ENCODE measurements at regions not wholly inside any gene's neighbourhood (a gene's known extent, or its start where the extent isn't known, plus 50 kb on each side); places are given as distances from the start of the nearest gene placed in this dataset.
"Not testable (repeated sequence)": the region's sequence is repeated elsewhere in the genome, so short reads cannot be mapped to it uniquely, and the experiment has no call there.

DNA sequence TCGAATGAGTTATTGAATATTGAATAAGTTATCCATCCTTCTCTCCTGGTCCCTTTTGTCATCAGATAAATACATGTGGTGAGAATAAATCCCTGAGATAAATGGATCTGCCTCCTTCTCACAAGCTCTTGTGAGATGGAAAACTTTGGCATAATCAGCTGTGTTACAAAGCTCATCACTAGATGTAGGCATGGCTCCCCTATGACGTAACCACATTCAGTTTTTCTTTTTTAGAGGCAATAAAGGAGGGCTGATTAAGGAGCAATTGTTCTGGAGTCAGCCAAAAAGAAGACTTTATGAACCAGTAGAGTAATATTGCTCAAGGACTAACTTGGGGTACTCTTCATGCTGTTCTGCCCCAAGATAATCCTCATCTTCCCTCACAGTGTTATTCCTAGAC, 90.5 kb upstream of the GATB start:
- no peak for DNase-seq (ENCODE audit: low spot score)

GRCh38 chr4:151850791-151851213, 90.0 kb upstream of the GATB start:
- DNase-seq (ENCODE audit: low spot score) = no peak

DNA sequence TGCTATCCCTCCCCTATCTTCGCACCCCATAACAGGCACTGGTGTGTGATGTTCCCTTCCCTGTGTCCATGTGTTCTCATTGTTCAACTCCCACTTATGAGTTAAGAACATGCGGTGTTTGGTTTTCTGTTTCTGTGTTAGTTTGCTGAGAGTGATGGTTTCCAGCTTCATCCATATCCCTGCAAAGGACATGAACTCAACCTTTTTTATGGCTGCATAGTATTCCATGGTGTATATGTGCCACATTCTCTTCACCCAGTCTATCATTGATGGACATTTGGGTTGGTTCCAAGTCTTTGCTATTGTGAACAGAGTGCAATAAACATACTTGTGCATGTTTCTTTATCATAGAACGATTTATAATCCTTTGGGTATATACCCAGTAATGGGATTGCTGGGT, 84.7 kb upstream of the GATB start:
- DNase-seq (ENCODE audit: low spot score) = not testable (repeated sequence)

- no peak for DNase-seq (ENCODE audit: low spot score)
These were observed 81.7 kb upstream of the GATB start for GRCh38 chr4:151842430-151843079.

DNA sequence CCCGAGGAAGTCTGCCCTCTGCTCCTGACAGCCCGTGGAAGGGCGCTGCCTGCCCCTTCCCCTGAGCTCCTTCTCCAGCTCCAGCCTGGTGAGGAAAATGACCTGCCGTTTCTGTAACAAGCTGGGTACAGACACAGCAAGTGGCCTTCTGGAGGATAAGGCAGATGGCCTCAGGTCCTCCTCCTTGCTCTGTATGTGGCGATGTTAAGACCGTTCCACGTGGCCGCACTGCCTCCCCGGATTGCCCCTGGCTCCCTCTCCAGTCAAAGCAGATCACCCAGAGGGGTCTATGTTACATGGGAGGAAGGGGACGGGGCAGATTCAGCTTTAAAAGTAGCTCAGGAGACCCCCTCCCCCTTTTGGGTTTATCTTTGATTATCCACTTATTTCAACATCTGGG, 80.3 kb upstream of the GATB start:
- no peak for DNase-seq (ENCODE audit: low spot score)

DNA sequence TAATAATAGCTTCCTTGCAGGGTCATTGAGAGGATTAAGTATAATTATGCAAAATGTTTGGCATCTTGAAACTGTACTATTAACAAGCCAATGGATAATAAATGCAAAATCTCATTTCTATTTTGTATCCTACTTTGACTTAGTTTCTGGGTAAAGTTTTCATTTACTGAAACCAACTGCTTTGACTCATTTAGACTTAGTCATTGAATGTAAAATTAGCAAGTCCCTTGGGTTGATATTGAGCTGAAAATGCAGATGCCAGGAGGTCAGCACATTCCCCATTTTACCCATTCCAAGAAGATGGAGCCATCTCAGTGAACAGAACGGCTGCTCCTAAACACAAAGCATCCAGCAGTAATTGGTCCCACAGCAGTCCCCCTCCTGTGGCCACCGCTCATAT, 74.7 kb upstream of the GATB start:
- no peak for DNase-seq (ENCODE audit: low spot score)

DNA sequence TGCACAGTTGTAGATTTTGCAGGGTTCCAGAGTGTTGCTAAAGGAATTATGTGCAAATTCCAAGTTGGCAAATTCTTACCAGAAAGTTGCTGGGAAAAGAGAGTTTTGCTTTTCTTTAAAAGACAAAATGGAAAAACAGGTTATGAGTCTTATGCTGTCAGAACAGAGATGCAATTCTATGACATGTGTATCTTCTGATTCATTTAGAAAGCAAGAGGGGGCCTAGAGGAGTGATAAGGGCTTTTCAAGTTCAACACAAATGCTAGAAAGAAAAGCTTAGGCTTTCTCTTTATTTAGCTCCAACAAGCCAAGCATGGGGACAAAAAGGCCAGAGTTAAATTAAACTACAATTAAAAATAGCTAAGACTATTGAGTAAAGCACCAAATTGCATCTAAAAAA, 72.4 kb upstream of the GATB start:
- no peak for DNase-seq (ENCODE audit: low spot score)

DNA sequence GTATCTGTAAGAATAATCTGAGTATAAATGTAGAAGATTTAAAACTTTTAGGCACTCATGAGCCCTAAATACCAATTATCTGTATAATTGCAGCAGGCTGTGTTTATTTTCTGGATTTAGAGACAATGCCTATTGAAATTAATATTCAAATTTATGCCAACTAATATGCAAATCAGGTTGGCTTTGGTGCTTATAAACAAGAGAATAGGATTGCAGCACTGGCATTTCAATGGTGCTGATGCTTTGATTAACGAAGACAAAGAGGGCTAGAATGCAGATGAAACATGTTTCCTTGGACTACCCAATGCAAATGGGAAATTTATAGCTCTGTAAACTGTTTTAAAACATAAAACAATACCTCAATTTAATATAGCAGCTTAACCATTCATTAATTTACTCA, 70.7 kb upstream of the GATB start:
- no peak for DNase-seq (ENCODE audit: low spot score)

DNA sequence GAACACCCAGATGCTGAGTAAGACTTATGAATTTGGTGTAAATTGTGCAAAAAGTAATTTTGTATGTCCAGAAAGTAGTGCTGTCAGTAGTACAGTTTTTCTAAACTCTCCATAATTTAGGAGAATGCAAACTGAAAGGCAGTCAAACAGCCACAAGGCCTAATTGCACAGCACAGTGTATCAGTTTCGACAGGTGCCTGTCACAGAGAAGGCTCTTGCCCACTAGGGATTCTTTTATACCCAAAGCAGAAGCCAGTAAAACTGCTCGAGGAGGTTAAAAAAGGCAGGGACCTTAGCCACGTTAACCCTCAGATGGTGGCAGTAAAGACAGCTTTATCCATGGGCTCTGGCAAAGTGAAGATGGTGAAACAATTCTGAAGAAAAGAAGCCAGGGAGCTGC, 69.4 kb upstream of the GATB start:
- DNase-seq (ENCODE audit: low spot score) = no peak

DNA sequence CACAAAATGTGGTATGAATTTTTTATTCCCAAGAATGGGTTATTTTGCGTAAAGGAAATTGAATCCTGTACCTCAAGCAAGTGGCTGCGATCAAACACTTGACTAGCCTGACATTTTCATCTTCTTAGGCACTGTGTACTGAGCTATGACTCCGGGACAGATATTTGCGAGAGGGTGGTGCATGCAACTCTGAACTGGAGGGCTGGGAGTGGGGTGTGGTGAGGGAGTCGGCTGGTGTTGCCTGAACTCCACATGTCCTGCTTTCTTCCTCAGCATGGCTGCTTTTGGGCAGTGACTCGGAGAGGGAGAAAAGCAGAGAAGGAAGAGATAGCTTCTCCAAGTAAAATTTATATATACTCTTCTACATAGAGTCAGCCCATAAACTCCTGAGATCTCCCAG, 68.5 kb upstream of the GATB start:
- no peak for DNase-seq (ENCODE audit: low spot score)

- DNase-seq (ENCODE audit: low spot score) = no peak
These were observed 63.8 kb upstream of the GATB start for GRCh38 chr4:151824656-151825055.

DNA sequence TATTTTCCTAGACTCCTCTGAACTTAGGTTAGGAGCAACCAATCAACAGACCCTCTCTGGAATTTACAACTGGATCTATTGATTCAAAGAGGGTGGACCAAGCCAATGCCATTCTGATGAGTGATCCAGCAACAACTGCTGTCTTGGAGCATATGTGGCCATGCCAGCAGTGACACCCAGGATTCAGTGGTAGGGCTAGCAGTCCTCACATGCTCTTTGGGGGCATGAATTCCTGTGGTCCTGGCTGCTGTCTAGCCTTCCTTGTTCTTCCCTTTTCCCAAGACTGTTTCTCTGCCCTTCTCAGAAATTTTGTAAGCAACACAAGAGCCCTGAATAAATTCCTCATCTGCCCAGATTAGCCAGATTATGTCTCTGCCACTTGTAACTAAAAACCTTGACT, 61.5 kb upstream of the GATB start:
- DNase-seq (ENCODE audit: low spot score) = no peak

GRCh38 chr4:151820004-151820403, 59.2 kb upstream of the GATB start:
- DNase-seq (ENCODE audit: low spot score) = no peak

GRCh38 chr4:151811403-151811802, 50.6 kb upstream of the GATB start:
- DNase-seq (ENCODE audit: low spot score) = no peak
